ENCODE measurements at regions not wholly inside any gene's neighbourhood (a gene's known extent, or its start where the extent isn't known, plus 50 kb on each side); places are given as distances from the start of the nearest gene placed in this dataset.

- no peak for FAIRE-seq
Observed at GRCh38 chr16:54473226-54473993, 186.8 kb upstream of the IRX3 start.

- no peak for FAIRE-seq
Observed at GRCh38 chr16:54467398-54467797, 180.8 kb upstream of the IRX3 start.

- no peak for FAIRE-seq
Observed at GRCh38 chr16:54466233-54466632, 179.6 kb upstream of the IRX3 start.

- FAIRE-seq: no peak
Observed at GRCh38 chr16:54465063-54465462, 178.5 kb upstream of the IRX3 start.

GRCh38 chr16:54462771-54463170, 176.2 kb upstream of the IRX3 start:
- FAIRE-seq: no peak

GRCh38 chr16:54462151-54462651, 175.6 kb upstream of the IRX3 start:
- FAIRE-seq: no peak

GRCh38 chr16:54460263-54460860, 173.8 kb upstream of the IRX3 start:
- FAIRE-seq: no peak

- FAIRE-seq: no peak
Observed at GRCh38 chr16:54459509-54460262, 173.1 kb upstream of the IRX3 start.

- no peak for FAIRE-seq
Observed at GRCh38 chr16:54458923-54459322, 172.3 kb upstream of the IRX3 start.

- FAIRE-seq: no peak
Observed at GRCh38 chr16:54456291-54456690, 169.7 kb upstream of the IRX3 start.

GRCh38 chr16:54455030-54455725, 168.6 kb upstream of the IRX3 start:
- FAIRE-seq: no peak

GRCh38 chr16:54454616-54455015, 168.0 kb upstream of the IRX3 start:
- no peak for FAIRE-seq

- no peak for FAIRE-seq
Observed at GRCh38 chr16:54453871-54454270, 167.3 kb upstream of the IRX3 start.

- FAIRE-seq: no peak
Observed at GRCh38 chr16:54447576-54448440, 161.2 kb upstream of the IRX3 start.

- FAIRE-seq: no peak
Observed at GRCh38 chr16:54446639-54447038, 160.1 kb upstream of the IRX3 start.

GRCh38 chr16:54444851-54445458, 158.4 kb upstream of the IRX3 start:
- no peak for FAIRE-seq

- FAIRE-seq: no peak
Observed at GRCh38 chr16:54443839-54444238, 157.3 kb upstream of the IRX3 start.

- no peak for FAIRE-seq
Observed at GRCh38 chr16:54443352-54443751, 156.8 kb upstream of the IRX3 start.

- FAIRE-seq: no peak
Observed at GRCh38 chr16:54442864-54443263, 156.3 kb upstream of the IRX3 start.

- FAIRE-seq: no peak
Observed at GRCh38 chr16:54438469-54438868, 151.9 kb upstream of the IRX3 start.

- no peak for FAIRE-seq
Observed at GRCh38 chr16:54437921-54438320, 151.3 kb upstream of the IRX3 start.

GRCh38 chr16:54437401-54437800, 150.8 kb upstream of the IRX3 start:
- FAIRE-seq: no peak

All from colon (tissue), 2 donors.